GM21360 (cell line): ENCODE measurements at regions not wholly inside any gene's neighbourhood (a gene's known extent, or its start where the extent isn't known, plus 50 kb on each side); places are given as distances from the start of the nearest gene placed in this dataset.

Source experiments
- ATAC-seq: cut with Tn5 transposase; IDR thresholded peaks from one replicate; pipeline ENCODE4 v1.9.1; 2021; ENCODE audit warnings: mild to moderate bottlenecking, moderate library complexity; ENCODE audit not compliant: unreplicated experiment

DNA sequence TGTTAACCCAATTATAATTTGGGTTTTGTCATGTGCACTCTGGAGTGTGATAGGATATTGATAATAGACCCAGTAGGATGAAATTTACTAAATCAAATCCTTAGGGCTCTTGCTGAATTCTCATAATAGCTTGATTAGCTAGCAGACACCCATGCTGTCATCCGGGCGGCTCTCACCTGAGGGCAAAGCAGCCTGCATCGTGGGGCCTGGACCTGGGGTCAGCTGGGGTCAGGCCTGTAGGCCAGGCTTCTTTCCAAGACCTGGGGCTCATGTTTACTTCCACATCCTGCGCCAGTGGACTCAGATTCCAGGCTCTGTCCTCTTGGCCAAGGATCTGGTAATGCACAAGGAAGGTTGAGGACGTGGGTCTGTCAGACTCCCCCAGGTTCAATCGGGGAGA lies 486.3 kb downstream of the NPHP4 start:
- no peak for ATAC-seq

DNA sequence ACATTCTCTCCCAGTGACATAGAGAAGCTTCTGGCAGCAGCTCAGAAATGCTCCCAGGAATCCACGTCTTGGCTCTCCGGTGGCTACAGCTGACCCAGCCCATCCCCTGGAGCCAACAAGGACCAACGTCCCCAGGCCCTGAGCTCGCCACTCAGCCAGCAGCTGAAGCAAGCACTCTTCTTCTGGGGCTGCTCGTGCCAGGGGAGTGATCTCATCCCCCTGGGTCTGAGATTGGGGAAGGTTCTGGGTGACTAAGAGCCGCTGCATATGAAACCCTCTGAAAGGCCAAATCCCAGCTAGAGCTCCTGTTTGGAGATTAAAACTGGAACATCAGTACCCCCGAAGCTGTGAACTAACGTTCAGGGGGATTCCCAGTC lies 487.9 kb downstream of the NPHP4 start:
- no peak for ATAC-seq

DNA sequence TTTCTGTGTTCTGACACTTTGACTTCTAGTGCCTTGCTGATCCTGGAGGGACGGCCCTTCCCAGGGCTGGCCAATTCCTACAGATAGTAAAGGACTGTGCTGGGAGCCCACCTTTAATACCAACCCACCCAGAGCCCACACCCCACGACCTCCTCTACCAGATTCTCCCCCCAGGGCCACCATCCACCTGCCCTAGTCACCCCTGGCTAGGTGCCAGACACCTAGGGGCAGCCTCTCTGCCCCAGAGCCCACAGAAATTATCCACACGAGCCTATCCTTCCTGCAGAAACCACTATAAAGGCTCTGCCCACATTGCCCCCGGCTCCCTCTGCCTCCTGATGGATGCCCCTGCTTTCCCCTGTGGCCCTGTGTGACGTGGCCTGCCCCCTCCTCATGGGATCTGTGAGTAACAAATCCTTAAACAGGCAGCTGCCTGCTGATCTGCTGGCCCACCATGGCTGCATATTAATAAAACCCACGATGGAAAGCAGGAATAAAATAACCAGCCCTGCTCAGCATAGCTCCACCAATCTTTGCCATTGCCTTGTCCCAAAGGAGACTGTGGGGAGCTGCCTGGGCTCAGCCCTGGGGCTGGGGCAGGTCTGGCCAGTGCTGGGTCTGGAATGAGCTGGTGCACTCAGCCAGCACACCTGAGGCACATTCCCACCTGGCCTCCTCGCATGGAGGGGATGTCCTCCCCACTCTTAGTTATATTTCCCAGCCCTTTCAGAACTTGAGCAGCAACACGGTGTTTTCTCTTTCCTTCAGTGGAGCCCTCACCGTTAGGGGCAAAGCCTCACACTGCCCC lies 488.5 kb downstream of the NPHP4 start:
- ATAC-seq: no peak

DNA sequence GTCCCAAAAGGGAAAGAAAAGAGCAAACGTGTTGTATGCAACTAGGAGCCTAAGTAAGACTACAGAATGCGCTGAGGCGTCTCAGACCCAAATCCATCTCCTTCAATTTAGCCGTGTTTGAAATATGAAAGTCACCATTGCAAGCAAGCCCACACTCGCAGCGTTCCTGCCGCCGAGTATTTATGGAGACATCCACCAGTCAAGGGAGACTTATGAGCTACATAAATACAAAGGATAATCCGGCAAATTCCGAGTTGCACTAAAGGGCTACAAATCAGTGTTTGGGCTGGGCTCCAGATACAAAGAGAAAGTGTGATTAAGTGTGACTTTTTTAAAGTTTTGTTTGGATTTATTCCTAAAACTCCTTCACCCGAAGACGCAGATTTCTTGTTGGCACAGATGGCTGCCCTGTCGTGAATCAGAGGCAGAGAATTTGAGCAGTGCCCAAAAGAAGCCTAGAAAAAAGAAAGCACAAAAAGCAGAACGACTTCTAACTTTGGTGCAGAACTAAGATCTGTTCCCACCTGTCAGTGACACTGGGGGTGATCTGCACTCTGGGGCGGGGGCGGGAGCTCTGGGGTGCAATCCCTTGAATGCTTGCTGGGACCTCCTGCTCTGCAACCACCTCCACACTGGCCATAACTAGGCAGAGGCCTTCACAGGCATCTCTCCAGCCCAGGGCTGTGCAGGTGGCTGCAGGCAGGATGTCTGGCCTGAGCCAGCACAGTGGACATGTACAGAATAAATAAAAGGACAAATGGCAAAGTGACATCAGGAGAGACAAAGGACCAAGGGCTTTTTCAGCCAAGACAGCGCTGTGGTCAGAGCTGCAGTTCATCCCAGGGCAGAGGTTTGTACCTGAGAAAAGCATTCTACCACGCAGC lies 489.7 kb downstream of the NPHP4 start:
- no peak for ATAC-seq

DNA sequence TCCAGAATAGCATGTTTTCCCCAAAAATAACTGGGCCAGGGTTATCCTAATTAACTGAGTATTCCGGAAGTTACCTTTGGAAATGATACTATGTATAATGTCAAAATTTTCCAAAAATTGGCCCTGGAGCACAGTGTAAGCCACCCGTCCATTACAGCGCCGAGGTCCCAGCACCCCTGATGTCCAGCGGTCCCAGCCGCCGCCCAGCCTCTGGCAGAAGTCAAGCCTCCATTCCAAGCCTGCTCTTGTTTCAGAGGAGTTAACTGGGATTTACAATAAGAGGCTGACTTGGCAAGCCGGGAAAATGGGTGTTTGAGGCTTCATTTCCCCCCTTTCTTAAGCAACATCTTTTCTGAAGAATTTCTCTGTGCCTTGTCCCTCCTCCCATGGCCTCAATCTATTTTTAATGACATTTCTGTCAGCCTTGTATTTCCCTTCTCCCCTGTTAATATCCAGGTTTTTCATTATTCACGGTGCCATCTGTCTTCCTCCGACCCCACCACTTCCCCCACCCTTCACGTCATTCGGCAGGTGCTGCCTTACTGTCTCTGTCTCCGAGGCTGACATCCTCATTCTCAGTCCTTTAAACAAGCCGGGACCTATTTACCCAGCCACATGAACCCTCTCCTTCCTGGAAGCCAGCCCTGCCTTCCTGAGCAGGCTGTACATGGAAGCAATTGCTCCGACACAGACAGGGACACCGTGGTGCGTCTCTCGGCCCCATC lies 490.9 kb downstream of the NPHP4 start:
- no peak for ATAC-seq

DNA sequence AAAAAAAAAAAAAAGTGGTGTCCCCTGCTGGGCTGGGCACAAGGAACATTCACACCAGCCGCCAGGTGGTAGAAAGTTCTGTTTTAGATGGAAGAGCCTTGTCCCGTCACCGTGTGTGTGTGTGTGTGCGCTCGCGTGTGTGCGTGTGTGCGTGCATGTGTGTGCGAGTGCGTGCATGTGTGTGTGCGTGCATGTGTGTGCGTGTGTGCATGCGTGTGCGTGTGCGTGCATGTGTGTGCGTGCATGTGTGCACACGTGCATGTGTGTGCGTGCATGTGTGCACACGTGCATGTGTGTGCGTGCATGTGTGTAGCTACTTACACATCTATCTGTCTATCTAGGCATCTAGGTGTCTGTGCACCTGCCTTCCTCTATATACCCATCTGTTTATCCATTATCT lies 491.7 kb downstream of the NPHP4 start:
- no peak for ATAC-seq

DNA sequence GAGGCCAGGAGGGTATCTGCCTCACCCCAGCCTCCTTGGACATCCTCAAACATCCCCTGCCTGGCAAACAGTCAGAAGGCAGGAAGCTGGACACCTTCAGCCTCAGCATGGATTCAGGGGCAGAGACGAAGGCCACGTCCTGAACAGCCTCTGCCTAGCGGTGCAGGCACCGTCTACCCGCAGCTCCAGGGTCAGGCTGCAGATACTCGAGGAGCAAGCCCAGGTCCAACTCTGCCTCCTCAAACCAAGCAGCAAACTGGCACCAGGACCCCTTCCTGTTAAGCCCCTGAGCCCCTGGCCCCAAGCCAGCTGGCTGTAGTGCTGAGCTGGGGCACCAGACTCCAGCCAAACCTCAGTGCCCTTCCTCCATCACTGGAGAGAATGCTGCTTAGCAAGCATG lies 494.7 kb downstream of the NPHP4 start:
- no peak for ATAC-seq

DNA sequence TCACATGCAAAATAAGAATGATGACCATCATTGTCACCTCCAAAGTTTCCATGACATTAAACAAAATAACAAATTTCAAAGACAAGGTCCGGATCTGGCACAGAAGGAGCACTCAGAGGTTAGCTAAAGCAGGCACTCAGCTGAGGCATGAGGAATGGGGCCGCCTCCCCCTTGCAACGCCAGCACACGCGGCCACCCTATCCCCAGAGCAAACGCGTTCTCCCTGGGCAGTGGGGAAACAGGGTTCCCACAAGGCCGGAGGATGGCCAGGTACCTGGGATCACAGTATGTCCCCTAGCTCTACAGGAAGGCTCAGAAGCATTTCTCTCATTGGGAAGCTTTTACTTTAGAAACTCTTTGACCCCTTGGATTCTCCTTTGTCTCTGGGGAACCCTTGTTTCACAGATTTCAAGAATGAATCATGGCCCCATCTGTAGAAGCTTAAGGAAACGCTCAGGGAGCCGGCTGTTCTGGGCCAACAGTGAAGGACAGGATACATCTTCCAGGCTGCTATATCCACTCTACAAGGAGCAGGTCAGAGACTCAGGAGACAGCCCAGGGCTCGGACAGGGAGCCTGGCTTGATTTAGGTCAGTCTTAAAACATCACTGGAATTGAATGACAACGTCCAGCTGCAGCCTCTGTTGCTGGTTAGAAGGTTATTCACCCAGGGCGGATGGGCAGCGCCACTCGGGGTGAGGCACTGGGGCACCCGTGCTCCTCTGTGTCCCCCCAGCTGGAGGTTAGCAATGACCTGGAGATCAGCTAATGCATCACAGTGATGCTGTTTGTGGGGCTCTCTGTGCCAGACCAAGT lies 496.4 kb downstream of the NPHP4 start:
- no peak for ATAC-seq

DNA sequence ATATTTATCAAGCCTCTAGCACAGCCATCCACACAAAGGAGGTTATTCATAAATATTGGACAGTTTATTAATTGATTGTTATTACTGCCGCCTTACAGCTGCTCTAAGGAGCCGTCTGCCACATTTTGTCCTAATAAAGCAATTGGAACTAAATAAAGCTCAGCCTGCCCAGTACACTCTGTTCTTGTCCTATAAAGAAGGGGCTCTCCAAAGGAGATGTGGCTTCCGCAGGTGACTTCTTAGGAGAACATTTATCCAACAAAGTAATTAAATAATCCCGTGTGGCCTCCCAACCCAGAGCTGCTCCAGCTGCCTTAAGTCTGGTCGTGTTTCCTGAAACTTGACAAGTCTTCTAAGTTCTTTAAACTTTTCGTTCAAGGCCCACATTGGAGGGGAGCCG lies 497.7 kb downstream of the NPHP4 start:
- ATAC-seq: no peak

DNA sequence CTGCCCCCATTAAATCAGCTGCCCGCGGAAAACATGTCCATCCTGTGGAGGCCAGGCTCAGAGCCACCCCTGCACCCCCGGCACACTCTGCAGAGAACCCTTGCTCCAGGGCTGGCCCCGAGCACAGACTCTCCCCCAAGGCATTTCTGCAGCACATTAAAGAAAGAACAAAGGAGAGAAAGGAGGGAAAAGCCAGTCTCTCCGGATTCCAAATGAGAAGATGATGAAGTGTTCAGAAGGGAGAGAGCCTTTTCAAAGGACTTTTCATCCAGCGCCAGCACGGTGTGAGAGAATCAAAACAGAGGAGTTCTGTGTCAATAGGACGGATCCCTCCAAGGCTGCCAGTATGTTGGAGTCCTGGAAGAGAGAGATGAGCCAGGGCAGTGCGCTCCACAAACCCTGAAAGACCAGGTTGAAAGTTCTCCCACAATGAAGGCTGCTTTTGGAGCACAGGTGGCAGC lies 498.3 kb downstream of the NPHP4 start:
- ATAC-seq: no peak

DNA sequence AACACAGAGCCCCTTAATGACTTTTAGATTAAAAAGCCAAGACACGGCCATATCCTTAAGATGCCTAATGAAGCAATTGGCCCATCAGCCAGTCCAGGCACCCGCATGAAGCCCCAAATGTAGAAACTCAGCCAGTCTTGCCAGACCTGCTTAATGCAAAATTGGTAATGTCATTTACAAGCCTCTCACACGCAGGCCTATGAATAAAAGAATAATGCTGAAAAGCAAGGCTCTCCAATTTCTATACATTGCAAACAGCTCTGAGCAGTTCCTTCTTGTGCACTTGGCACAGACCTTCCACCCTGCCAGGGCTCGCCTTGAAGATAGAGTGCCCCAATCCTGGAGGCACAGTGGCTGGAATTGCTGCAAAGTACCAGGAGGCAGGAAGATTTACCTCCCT lies 498.9 kb downstream of the NPHP4 start:
- ATAC-seq: no peak

DNA sequence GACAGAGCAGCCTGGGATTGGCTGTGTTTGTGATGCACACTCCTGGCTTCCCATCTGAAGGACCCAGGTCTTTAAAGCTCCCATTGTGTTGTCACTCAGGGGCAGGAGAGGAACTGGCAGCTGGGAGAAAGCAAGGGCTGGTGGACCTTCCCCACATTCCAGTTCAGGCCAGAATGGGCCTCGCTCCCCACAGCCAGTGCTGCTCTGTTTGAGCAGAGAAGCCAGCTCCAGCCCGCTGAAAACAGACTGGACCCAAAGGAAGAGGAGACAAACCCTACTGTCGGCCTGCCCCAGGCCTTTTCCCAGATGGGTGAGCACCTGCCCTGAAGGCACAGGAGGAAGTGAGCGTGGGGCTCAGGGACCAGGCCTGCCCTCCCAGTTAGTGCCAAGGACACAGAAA lies 499.4 kb downstream of the NPHP4 start:
- no peak for ATAC-seq

DNA sequence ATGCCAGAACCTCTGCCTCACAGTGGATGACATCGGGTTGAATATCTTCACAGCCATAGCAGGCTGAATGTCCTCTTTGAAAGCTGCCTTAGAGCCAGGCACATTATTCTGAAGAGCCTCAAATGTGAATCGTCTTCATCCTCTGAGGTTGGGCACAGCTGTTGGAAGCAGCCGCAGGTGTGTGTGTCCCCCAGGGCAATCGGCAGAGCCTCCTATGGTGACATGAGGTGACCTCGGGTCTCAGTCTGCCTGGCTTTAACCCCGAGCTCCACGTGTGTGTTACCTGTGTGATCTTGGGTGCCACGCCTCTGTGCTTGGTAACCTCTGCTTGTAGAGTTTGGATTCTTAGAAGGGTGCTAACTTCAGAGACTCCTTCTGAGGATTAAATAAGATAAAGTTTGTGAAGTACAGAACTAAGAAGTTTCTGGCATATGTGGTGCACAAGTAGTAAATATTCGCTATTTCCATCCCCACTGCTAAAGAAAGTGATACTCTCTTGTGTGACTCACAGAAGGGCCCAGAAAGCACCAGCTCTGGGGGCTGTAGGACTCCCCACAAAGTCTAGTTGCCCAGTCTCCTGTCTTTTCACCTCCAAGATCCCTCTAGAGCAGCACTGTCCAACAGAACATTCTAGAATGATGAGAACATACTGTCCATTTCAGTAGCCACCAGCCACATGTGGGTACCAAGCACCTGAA lies 500.9 kb downstream of the NPHP4 start:
- ATAC-seq: no peak

DNA sequence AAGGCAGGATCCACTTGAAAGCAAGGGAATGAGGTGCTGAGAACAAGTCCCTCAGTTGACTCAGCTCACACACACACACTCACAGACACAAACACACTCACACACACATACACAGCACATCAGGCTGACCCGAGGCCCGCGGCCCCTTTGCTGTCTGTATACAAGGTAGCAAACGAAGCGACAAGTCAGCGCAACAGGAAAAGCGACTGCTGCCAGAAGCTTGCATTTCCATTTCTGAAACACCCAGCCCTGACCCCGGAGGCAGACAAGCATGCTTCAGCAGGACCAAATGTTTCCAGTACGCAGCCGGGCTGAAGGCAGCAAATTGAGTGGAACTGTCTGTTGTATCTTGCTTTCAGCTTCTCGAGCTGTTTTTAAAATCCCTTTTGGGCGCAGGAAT lies 501.6 kb downstream of the NPHP4 start:
- ATAC-seq: no peak

DNA sequence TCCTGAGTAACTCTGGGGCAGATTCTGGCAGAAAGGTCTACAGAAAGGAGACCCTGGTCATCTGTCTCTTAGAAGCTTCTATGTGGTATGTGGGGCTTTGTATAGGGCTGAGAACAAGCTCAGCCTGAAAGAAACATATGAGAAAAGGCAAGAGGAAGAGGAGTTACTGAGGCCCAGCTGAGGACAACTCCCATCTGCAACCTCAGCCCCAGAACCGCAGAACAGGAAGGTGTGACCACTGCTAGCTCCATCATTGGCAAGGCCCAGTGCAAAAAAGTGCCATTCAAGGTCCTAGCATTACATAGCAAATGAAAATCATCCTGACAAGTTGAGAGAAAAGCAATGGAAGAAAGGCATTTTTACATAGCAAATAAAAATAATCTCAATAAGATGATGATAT lies 503.8 kb downstream of the NPHP4 start:
- no peak for ATAC-seq

DNA sequence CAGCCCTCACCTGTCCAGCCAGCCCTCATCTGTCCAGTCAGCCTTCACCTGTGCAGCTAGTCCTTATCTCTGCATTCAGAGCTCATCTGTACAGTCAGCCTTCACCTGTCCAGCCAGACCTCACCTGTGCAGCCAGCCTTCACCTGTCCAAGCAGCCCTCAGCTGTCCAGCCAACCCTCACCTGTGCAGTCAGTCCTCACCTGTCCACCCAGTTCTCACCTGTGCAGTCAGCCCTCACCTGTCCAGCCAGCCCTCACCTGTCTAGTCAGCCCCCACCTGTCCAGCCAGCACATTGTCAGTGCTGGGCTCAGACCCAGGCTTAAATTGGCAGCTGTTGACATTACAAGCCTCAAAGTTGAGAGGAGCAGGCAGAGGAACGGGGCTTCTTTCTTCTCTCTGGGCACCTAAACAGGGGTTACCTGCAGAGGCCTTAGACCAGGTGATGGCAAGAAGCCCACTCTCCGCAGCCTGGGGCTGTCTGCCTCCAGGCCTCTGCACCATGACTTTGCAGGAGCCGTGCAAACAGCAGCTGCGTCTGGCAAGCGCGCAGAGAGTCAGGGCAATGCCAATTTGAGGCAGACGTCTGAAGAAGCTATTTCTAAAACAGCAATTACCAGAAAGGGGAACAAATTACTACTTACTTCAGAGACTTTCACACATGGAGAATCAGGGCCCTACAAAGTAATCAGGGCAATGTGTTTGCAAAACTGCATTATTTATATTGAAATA lies 506.1 kb downstream of the NPHP4 start:
- no peak for ATAC-seq

DNA sequence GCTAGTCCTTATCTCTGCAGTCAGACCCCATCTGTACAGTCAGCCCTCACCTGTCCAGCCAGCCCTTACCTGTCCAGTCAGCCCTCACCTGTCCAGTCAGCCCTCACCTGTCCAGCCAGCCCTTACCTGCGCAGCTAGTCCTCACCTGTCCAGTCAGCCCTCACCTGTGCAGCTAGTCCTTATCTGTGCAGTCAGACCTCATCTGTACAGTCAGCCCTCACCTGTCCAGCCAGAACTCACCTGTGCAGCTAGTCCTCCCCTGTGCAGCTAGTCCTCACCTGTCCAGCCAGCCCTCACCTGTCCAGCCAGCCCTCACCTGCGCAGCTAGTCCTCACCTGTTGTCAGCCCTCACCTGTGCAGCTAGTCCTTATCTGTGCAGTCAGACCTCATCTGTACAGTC lies 506.8 kb downstream of the NPHP4 start:
- ATAC-seq: no peak

DNA sequence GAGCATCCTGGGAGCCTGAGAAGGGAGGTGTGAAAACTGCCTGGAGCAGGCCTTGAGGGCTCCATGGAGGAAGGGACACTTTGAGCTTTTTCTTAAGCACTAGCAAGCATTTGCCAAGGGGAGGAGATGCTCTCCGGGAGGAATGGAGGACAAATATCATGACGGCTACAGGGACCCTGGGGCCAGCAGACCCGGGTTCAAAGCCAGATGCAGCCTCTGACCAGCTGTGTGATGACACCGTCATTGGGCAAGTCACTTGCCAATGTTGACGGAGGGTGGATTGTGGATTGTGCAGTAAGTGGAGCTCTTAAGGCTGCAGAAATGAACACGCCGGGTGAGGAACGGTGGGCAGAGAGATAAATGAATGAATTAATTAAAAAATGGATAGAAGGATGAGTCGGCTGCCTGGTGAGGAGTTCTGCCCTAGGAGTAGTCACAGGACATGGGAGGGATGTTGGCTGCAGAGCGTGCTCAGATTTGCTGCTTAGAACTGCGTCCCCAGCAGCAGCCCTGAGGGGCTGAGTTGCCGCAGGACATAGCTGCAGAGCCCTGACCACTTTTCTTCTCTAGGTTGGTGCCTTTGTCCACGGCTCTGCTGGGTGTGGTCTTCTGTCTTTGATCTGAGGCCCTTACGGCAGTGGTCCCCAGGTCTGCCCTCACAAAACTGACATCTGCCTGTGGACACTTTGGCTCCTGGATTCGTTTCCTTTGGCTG lies 507.6 kb downstream of the NPHP4 start:
- ATAC-seq: no peak

DNA sequence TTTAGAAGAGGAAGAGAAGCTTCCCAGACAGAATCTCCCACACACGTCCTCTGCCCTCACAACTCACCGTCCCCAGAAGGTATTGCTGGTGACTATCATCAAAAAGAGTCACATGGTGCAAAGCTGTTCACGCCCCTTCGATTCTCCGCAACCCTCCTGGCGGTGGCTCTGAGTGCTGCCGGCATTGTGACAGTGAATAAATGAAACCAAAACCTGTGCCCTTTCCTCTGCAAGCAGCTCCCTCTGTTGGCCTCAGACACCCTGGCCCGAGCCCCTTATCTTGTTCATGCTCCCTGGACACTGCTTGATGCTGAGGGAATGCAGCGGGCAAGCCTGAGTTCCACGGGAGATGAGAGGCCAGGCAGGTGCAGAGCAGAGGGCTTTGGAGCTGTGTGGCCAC lies 510.3 kb downstream of the NPHP4 start:
- ATAC-seq: no peak
